Heart right ventricle (tissue), 16 donors: ENCODE measurements at regions not wholly inside any gene's neighbourhood (a gene's known extent, or its start where the extent isn't known, plus 50 kb on each side); places are given as distances from the start of the nearest gene placed in this dataset.

Experiments
- ATAC-seq, 8 donors: fragments of 200-7000 bp; cut with Tn5 transposase; one replicate each; pipeline ENCODE4 v1.9.1; 2020; ENCODE audit warnings: mild to moderate bottlenecking in 8 of 8, moderate library complexity in 8 of 8, moderate number of reproducible peaks in 1 of 8
- DNase-seq, 2 donors: peaks; one replicate each; pipeline ENCODE4 v3.0.0-alpha.2; 2020
- H3K27ac ChIP-seq, 10 donors: fragments of 200-600 bp; sonication (generic) in 2 of 10; one replicate each; pipeline versions ENCODE4 v1.5.0 to v1.8.0; 2020 to 2022; ENCODE audit warnings: mild to moderate bottlenecking in 3 of 10
- H3K27me3 ChIP-seq, 7 donors: fragments of 200-600 bp; one replicate each; pipeline ENCODE4 v1.8.0; 2021 to 2022; ENCODE audit warnings: mild to moderate bottlenecking in 2 of 7
- H3K36me3 ChIP-seq, 9 donors: fragments of 200-600 bp; sonication (generic) in 1 of 9; one replicate each; pipeline versions ENCODE4 v1.5.0 to v1.8.0; 2020 to 2022; ENCODE audit warnings: mild to moderate bottlenecking in 2 of 9
- H3K4me1 ChIP-seq, 9 donors: fragments of 200-600 bp; sonication (generic) in 1 of 9; one replicate each; pipeline versions ENCODE4 v1.5.0 to v1.8.0; 2020 to 2022; ENCODE audit warnings: mild to moderate bottlenecking in 4 of 9
- H3K4me3 ChIP-seq, 10 donors: fragments of 200-600 bp; sonication (generic) in 2 of 10; one replicate each; pipeline versions ENCODE4 v1.5.0 to v1.8.0; 2020 to 2022; ENCODE audit warnings: mild to moderate bottlenecking in 7 of 10, moderate library complexity in 2 of 10
- H3K9me3 ChIP-seq, 11 donors: fragments of 200-600 bp in 10 of 11; sonication (generic) in 2 of 11; one replicate each; pipeline versions ENCODE4 v1.5.0 to v1.8.0; 2013 to 2022; ENCODE audit warnings: mild to moderate bottlenecking in 2 of 11, control low read depth in 1 of 11, moderate library complexity in 1 of 11
- CTCF ChIP-seq, 9 donors: fragments of 200-600 bp; sonication (generic) in 2 of 9; IDR thresholded peaks; one replicate each; pipeline versions ENCODE4 v1.5.0 to v1.8.0; 2021 to 2022; ENCODE audit warnings: antibody characterized with exemption in 9 of 9, mild to moderate bottlenecking in 5 of 9, moderate library complexity in 1 of 9
- WGBS, 2 donors: extraction: QIAGEN DNeasy Blood & Tissue Kit; methylation state at CpG; one replicate each; pipeline ENCODE4 v1.1.7; 2013; ENCODE audit warnings: inconsistent platforms in 1 of 2; 5-methylcytosine and 5-hydroxymethylcytosine counted together
- intact Hi-C, 10 donors: fragments of 100-400 bp; cut with DNase I; formaldehyde crosslinking; loops; one replicate each; pipeline versions ENCODE4 v1.11.1 to v1.14.2; 2022
- donor health status: Arrhythmogenic right ventricular cardiomyopathy.
- donor health status: ischemic (EF 13 %, LVEDD 7.1; RV severe dilation, severe dysfunction).
- donor health status: healthy with polysubstance abuse.
- donor health status: DM: no; HTN: yes; CAD: no.
- donor health status: DM: no; HTN: no; CAD: no.
- donor health status: ischemic (EF 25% LVEDD 6.9; RV normal size, moderate dysfunction).
- donor health status: ischemic (EF 25% LVEDD 5.7; RV mildly dilated, moderate dysfunction).
- donor health status: healthy.
- donor health status: DM: yes; HTN: yes; CAD: no.
- donor health status: Ischemic cardiomyopathy.
- donor health status: ischemic (EF 35%, LVEDD 5.7; RV mildly dilated, moderate dysfunction).
- donor health status: nonischemic (EF 11% LVEDD 7.7; RV severe dilation, severe dysfunction).
- donor health status: DM: yes; HTN: yes; CAD: no.
- donor health status: PGD.
- donor health status: ischemic (EF 29% LVEDD 5.4; RV normal size, mild dysfunction).
- donor health status: nonischemic (EF 23%, LVEDD 6.1; RV moderate dilation, normal function).

GRCh38 chr7:54249686-54250085, 292.5 kb upstream of the VSTM2A start:
- no peak for TF ChIP-seq CTCF (IDR thresholded peaks at IDR 0.05)
- H3K4me1 ChIP-seq: no peaks in the 10 kb centered on the region
- WGBS, 2 donors: 67 to 77% methylated on average over 3 of the region's 3 CpGs
- H3K9me3 ChIP-seq: no peaks in the 10 kb centered on the region
- DNase-seq: no peak
- no peak overlapping the region for H3K27ac ChIP-seq
- H3K36me3 ChIP-seq: no peaks in the 10 kb centered on the region
- intact Hi-C loops: loop anchor here in 2 of 10 donors (10.0 kb wide), 1 partner anchor 85 kb away; no protein-coding TSS in a partner anchor
- no peak for ATAC-seq
- H3K27me3 ChIP-seq: no peaks in the 10 kb centered on the region
- no peak overlapping the region for H3K4me3 ChIP-seq

- WGBS, 2 donors: 70 to 82% methylated on average over 7 of the region's 7 CpGs
- intact Hi-C loops: no loop called here
- H3K27me3 ChIP-seq: no peaks in the 10 kb centered on the region
- no peak for TF ChIP-seq CTCF (IDR thresholded peaks at IDR 0.05)
- no peaks in the 10 kb centered on the region for H3K36me3 ChIP-seq
- H3K4me3 ChIP-seq: no peak overlapping the region
- ATAC-seq (no peak), DNase-seq (no peak)
- H3K9me3 ChIP-seq: no peaks in the 10 kb centered on the region
- H3K27ac ChIP-seq: no peak overlapping the region
- H3K4me1 ChIP-seq: no peaks in the 10 kb centered on the region
Observed at GRCh38 chr7:54252256-54253035, 289.7 kb upstream of the VSTM2A start.

- H3K27me3 ChIP-seq: no peaks in the 10 kb centered on the region
- H3K36me3 ChIP-seq: no peaks in the 10 kb centered on the region
- no peak overlapping the region for H3K27ac ChIP-seq
- intact Hi-C loops: no loop called here
- no peak for TF ChIP-seq CTCF (IDR thresholded peaks at IDR 0.05)
- no peaks in the 10 kb centered on the region for H3K9me3 ChIP-seq
- ATAC-seq (no peak), DNase-seq (no peak)
- no peak overlapping the region for H3K4me3 ChIP-seq
- 74 to 75% methylated on average over 5 of the region's 5 CpGs for WGBS, 2 donors
- no peaks in the 10 kb centered on the region for H3K4me1 ChIP-seq
Observed at GRCh38 chr7:54253036-54253373, 289.2 kb upstream of the VSTM2A start.

- no peaks in the 10 kb centered on the region for H3K27me3 ChIP-seq
- ATAC-seq (no peak), DNase-seq (no peak)
- no peaks in the 10 kb centered on the region for H3K36me3 ChIP-seq
- H3K4me1 ChIP-seq: no peaks in the 10 kb centered on the region
- H3K4me3 ChIP-seq: no peak overlapping the region
- no peak overlapping the region for H3K27ac ChIP-seq
- 61 to 62% methylated on average over 1 of the region's 1 CpG for WGBS, 2 donors
- intact Hi-C loops: no loop called here
- H3K9me3 ChIP-seq: no peaks in the 10 kb centered on the region
- no peak for TF ChIP-seq CTCF (IDR thresholded peaks at IDR 0.05)
Observed at GRCh38 chr7:54255242-54255641, 286.9 kb upstream of the VSTM2A start.
